ENCODE measurements at regions not wholly inside any gene's neighbourhood (a gene's known extent, or its start where the extent isn't known, plus 50 kb on each side); places are given as distances from the start of the nearest gene placed in this dataset.

- peak; percentile 32 for DNase-seq
These were observed 175.1 kb downstream of the ZFP36L2 start for GRCh38 chr2:43051338-43051737.

GRCh38 chr2:43050866-43051265, 175.5 kb downstream of the ZFP36L2 start:
- DNase-seq, result no peak

DNA sequence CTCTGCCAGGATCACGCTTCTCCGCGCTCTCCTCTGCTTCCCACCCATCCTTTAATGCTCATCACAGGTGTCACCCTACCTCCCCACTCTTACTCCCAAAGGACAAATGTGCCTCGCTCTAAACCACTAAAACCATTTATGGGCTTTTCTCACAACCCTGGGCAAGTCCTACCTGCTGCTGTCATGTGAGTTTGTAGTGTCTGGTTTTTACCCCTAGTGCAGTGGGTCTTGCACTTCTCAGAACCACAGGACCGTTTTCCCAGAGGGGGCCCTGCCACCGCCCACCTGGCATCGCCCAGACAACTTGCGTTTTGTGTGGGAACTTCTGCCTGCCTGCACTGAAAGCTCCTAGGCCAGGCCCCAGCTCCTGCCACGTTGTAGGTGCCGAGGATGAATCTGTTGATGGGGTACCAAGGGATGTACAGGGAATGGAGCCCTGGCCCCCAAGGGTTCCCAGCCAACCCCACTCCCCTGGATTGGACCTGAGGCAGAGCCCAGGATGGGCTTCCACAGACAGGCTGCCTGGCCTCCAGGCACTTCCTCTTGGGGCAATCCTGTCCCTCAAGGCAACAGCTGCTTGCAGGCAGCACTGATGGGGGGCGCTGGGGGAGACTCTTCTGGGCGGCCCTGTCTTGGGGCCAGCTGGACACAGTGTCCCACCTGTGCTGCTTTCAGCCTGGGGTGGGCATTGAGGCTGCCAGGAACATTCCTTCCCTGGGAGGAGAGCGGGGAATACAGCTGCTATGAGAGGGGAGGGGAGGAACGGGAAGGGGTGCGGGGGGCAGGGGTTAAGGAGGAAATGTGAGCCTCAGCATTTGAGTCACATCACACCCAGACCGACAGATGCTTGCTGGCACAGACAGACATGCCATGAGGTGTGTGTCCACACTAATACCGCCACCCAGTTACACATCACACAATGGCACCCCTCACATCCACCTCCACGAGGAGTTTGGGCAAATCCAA, 176.3 kb downstream of the ZFP36L2 start:
- no peak for DNase-seq

DNA sequence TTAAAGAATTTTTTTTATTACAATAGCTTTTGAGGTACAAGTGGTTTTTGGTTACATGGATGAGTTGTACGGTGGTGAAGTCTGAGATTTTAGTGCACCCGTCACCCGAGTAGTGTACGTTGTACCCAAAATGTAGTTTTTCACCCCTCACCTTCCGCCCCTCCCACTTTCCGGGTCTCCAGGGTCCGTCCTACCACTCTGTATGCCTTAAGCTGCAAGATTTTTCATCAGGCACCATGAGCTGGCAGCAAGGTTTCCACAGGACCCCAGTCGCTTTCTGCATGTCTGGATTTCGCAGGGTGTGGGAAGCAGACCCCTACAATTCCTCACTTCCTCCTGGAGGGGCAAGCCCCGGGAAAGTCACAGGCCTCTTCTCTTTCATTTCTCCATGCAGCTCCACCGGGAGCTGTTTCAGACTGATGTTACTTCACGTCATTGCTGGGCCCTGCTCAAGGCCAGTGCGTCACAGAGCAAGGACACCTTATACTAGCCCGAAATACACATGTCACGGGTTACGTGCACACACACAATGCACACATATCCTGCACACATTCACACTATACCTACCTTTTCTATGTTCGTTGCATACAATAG, 179.1 kb downstream of the ZFP36L2 start:
- DNase-seq, result no peak

- no peak for DNase-seq
These were observed 180.5 kb downstream of the ZFP36L2 start for GRCh38 chr2:43045866-43046265.

DNA sequence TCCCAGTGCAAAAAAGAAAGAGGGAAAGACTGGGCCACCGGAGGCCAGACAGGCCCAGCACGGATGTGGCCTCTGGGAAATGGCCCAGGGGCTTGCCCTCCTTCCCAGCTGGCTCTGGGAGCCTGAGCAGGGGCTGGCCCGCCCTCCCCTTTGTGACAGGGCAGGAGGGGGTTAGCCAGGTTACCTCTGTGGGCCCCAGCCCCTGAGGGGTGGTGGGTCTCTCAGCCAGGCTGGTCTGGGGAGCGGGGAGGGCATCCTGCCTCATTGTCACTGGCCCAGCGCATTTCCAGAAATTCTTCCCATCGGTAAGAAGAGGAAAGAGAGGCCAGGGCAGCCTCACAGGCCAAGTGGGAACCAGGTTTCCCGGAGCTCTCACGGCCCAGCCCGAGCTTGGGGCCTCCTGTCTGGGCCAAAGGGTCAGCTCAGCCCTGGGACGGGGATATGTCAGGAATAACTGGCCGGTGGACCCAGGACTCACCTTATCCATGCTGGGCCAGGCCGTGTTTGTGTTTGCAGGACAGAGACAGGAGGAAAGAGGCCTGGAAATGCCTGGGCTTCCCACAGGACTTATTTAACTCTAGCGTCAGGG, 182.2 kb downstream of the ZFP36L2 start:
- no peak for DNase-seq

- DNase-seq, result no peak
These were observed 182.9 kb downstream of the ZFP36L2 start for GRCh38 chr2:43043553-43043870.

GRCh38 chr2:43041661-43042360, 184.6 kb downstream of the ZFP36L2 start:
- no peak for DNase-seq

GRCh38 chr2:43041173-43041591, 185.2 kb downstream of the ZFP36L2 start:
- DNase-seq, result no peak

DNA sequence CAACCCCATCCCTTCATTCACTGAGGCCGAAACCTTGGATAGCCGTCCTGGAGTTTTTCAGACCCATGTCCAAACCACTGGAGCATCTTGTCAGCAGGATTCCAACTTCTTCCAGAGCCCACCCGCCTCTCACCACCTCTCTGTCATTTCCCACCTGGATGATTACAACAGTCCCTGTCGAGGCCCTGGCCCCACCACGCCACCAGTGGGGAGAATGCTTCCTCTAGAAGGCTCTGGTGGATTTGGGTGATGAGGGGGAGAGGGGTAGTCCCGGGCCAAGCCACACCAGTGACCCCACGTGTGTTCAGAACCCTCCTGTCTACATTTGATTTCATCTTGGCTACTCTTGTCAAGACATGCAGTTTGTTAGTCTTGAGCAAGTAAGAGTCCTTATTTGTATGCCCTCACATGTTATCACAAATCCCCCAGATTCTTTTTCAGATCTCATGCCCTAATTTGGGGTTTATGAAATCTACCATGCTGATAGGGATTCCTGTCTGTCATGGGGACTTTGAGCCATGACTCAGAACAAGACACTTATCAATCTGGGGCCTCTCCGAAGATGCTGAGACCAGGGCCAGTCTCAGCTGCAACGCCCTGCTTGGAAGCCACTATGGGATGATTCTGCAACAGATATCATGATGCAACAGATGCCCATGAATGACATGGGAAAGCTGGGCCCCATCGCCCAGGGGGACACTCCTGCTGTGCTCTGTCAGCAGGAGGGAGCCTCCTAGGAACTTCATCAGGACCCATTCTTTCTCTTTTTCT, 186.1 kb downstream of the ZFP36L2 start:
- DNase-seq, result no peak

DNA sequence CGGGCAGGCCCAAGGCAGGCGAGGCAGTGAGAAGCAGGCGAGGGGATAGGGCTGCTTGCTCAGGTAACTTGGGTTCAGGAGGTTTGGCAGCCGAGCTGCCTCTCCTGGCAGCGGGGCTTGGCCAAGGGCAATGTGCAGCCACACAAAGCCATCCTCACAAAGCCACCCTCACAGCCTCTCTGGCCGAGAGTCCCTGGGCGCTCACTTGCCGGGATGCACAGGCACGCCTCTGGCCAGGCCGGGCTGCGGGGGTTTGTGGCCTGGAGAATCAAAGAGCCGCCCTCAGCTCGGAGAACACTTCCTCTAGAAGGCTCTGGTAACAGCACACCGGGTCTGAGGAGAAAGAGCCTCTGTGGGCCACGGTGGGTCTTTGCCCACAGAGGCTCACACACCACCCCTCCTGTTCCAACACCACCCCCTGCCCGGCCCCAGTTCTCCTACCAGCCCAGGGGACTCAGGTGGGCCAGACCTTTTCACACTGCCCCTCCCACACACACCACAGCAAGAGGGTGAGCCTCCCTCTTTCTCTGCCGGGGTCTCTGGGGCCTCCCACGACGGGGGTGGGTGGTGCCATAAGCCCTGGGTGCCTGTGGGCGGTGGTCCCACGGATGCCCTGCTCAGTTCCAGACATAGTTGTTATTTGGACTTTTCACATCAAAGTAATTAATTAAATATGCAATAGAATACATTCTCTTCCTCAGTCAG, 186.9 kb downstream of the ZFP36L2 start:
- no peak for DNase-seq

DNA sequence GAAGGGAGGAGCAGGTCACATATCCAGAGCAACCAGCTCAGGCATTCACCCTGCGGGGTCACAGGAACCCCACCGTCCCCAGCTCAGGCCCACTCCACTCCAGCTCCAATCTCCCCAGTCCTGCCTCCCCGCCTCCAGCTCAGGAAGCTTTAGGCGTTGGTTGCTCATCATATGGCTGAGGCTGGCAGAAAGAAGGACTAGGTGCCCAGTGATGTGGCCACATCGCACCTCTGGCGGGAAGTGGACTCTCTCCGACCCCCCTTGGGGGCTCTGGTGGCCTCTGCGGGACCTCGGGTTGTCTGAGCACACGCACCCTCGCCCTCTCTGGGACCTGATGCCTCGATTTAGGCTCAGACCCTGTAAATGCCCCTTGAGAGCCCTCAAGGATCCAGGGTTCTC, 187.7 kb downstream of the ZFP36L2 start:
- no peak for DNase-seq

DNA sequence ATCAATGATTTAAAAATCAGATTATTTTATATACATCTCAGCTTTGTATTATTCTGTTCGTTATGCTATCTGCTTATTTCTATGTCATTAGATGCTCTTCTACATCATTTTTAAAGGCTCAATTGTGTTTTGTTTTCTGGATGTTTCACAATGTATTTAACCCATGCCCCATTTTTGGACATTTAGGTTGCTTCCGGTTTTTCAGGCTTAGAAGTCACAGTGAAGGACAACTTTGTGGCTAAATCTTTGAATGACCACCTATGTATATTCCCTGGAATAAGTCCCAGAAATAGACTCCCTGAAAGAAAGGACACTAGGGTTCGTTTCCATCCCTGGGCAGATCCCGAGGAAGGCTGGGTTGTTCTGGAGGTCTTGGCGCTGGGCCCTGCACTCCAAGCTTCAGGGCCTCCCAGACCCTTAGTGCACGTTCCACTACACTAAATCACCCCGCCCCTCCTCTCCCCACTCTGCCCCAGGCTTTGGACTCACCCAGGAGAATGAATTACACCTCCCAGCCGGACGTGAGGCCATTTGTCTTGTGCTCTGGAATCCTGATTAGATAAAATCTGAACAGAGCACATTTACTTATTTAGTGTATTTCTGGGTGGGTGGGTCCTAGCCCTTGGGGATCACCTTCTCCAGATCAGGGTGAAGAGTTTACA, 188.2 kb downstream of the ZFP36L2 start:
- no peak for DNase-seq

- DNase-seq, result no peak
These were observed 190.5 kb downstream of the ZFP36L2 start for GRCh38 chr2:43035922-43036321.

GRCh38 chr2:43034921-43035320, 191.5 kb downstream of the ZFP36L2 start:
- no peak for DNase-seq

DNA sequence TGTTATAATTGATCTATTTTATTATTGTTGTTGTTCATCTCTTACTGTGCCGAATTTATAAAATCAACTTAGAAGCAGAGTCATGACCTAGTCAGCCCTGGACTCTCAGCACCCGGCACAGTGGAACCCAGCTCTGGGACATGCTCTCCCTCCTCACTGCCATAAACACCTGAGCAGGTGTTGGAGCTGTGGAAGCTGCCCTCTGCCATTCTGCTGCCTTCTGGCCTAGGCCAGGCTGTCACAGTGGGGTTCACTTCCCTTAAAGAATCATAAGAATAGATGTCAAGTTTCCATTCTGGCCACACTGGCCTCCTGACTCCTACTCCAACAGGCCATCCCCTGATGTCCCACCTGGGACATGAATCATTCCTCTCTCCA, 192.2 kb downstream of the ZFP36L2 start:
- DNase-seq, result no peak

DNA sequence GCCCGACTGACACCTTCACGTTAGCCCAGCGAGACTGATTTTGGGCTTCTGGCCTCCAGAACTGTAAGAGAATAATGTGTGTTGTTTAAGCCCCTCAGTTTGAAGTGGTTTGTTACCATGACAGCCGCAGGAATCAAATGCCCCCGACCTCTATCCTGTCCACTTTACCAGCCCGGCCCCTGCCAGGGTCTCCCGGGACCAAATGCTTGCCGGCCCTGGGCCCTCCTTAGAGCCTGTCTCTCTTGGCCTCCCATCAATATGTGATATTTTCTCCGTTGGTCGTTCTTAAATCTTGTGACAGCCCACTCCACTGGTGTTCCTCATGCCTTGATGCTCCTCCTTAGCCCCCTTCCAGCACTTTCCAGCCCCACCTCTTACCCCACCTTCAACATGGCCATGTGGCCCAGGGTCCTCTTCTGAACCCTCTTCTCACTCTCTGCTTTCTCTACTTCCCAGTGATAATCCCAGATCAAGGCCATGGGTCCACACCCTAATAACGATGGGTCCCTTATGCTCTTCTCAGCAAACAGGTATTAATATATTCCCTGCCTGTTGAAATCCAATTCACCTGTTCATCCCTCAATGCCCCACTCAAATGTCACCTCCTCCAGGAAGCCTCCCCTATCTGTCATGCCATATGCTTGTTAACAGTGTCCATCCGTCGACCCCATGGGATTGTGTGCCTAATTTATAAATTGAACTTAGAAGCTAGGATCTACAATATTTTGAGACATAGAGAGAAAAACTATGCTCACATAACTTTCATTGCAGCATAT, 192.8 kb downstream of the ZFP36L2 start:
- DNase-seq, result no peak

DNA sequence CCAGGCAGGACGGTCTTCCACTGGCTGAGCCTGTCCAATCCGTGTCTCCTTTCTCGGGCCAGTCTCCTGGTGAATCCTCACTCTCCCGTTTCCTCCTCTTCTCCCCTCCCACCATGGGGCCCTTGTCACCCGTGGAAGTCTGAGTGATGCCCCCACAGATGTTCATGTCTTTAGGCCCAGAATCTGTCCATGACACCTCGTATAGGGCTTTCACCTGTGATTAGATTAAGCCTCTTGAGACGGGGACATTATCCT, 193.5 kb downstream of the ZFP36L2 start:
- DNase-seq, result no peak

- DNase-seq, result no peak
These were observed 194.0 kb downstream of the ZFP36L2 start for GRCh38 chr2:43032213-43033015.
